GM18511 (cell line): ENCODE measurements at regions not wholly inside any gene's neighbourhood (a gene's known extent, or its start where the extent isn't known, plus 50 kb on each side); places are given as distances from the start of the nearest gene placed in this dataset.

Experiments used
- ATAC-seq: cut with Tn5 transposase; IDR thresholded peaks from one replicate; pipeline ENCODE4 v1.9.1; 2021; ENCODE audit warnings: mild to moderate bottlenecking, moderate library complexity; ENCODE audit not compliant: unreplicated experiment

GRCh38 chr10:130875897-130876472 is 435.5 kb downstream of the TCERG1L start:
- ATAC-seq: no peak

GRCh38 chr10:130877126-130877525 is 434.4 kb downstream of the TCERG1L start:
- no peak for ATAC-seq

GRCh38 chr10:130878131-130878530 is 433.4 kb downstream of the TCERG1L start:
- ATAC-seq: no peak

GRCh38 chr10:130882906-130883305 is 428.6 kb downstream of the TCERG1L start:
- ATAC-seq: no peak

GRCh38 chr10:130884456-130884855 is 427.1 kb downstream of the TCERG1L start:
- no peak for ATAC-seq

- no peak for ATAC-seq
These were observed 426.4 kb downstream of the TCERG1L start for GRCh38 chr10:130885021-130885655.

GRCh38 chr10:130887170-130887569 is 424.4 kb downstream of the TCERG1L start:
- no peak for ATAC-seq

GRCh38 chr10:130888493-130888892 is 423.0 kb downstream of the TCERG1L start:
- ATAC-seq: no peak

GRCh38 chr10:130889240-130889639 is 422.3 kb downstream of the TCERG1L start:
- no peak for ATAC-seq

- ATAC-seq: no peak
These were observed 421.7 kb downstream of the TCERG1L start for GRCh38 chr10:130889780-130890179.

- no peak for ATAC-seq
These were observed 420.5 kb downstream of the TCERG1L start for GRCh38 chr10:130891066-130891465.

- ATAC-seq: no peak
These were observed 417.1 kb downstream of the TCERG1L start for GRCh38 chr10:130894471-130894870.

GRCh38 chr10:130895161-130895560 is 416.4 kb downstream of the TCERG1L start:
- no peak for ATAC-seq

- no peak for ATAC-seq
These were observed 413.7 kb downstream of the TCERG1L start for GRCh38 chr10:130897815-130898214.

GRCh38 chr10:130898381-130898780 is 413.1 kb downstream of the TCERG1L start:
- no peak for ATAC-seq

- no peak for ATAC-seq
These were observed 411.7 kb downstream of the TCERG1L start for GRCh38 chr10:130899856-130900255.

- no peak for ATAC-seq
These were observed 410.9 kb downstream of the TCERG1L start for GRCh38 chr10:130900441-130901160.

- no peak for ATAC-seq
These were observed 410.0 kb downstream of the TCERG1L start for GRCh38 chr10:130901311-130902165.

- no peak for ATAC-seq
These were observed 409.1 kb downstream of the TCERG1L start for GRCh38 chr10:130902471-130902870.

- no peak for ATAC-seq
These were observed 408.6 kb downstream of the TCERG1L start for GRCh38 chr10:130902929-130903328.

- no peak for ATAC-seq
These were observed 406.8 kb downstream of the TCERG1L start for GRCh38 chr10:130904676-130905075.
